MM.1S (cell line): ENCODE measurements at regions not wholly inside any gene's neighbourhood (a gene's known extent, or its start where the extent isn't known, plus 50 kb on each side); places are given as distances from the start of the nearest gene placed in this dataset.

Experiments used
- EZH2 ChIP-seq: fragments of 300-600 bp; sonication (generic); optimal IDR thresholded peaks from 2 replicates; pipeline ENCODE3; 2017; ENCODE audit warnings: low read depth, mild to moderate bottlenecking, antibody characterized with exemption, low read length, mixed read lengths
- EZH2phosphoT487 ChIP-seq: fragments of 300-600 bp; sonication (generic); IDR thresholded peaks from 2 replicates; pipeline ENCODE4 v1.6.1; 2018; ENCODE audit warnings: antibody characterized with exemption, low read length
- TF ChIP-seq, protein P1 (sequence below): fragments of 300-600 bp; sonication (generic); IDR thresholded peaks from 2 replicates; pipeline ENCODE4 v1.5.1; 2016; ENCODE audit warnings: antibody characterized with exemption, low read length, mixed read lengths

DNA sequence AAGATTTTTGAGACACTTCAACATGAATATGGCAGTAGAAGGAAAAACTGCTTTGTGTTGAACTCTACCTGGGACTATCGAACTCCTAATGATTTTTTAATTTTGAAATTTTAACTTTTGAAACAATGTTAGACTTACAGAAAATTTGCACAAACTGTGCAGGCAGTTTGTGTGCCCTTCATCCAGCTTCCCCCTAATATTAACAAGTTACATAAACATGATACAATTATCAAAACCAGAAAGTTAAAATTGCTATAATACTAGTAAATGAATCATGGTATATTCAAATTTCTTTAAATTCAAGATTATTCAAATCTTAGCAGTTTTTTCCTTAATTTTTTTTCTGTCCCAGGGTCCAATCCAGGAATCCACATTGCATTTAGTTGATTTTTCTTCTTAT is 278.9 kb downstream of the ADGRL2 start:
- TF ChIP-seq, protein P1, sequence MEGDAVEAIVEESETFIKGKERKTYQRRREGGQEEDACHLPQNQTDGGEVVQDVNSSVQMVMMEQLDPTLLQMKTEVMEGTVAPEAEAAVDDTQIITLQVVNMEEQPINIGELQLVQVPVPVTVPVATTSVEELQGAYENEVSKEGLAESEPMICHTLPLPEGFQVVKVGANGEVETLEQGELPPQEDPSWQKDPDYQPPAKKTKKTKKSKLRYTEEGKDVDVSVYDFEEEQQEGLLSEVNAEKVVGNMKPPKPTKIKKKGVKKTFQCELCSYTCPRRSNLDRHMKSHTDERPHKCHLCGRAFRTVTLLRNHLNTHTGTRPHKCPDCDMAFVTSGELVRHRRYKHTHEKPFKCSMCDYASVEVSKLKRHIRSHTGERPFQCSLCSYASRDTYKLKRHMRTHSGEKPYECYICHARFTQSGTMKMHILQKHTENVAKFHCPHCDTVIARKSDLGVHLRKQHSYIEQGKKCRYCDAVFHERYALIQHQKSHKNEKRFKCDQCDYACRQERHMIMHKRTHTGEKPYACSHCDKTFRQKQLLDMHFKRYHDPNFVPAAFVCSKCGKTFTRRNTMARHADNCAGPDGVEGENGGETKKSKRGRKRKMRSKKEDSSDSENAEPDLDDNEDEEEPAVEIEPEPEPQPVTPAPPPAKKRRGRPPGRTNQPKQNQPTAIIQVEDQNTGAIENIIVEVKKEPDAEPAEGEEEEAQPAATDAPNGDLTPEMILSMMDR: no peak
- TF ChIP-seq EZH2phosphoT487 (no peak), EZH2 (no peak)
